Kidney epithelial cell (primary cell): ENCODE measurements at regions not wholly inside any gene's neighbourhood (a gene's known extent, or its start where the extent isn't known, plus 50 kb on each side); places are given as distances from the start of the nearest gene placed in this dataset.

ENCODE experiments used
- DNase-seq: peaks from one replicate; pipeline ENCODE4 v3.0.0-alpha.2; 2010; ENCODE audit warnings: low read depth
- H3K27me3 ChIP-seq: 2 replicates; pipeline ENCODE4 v1.6.0; 2011; ENCODE audit warnings: low read length; ENCODE audit not compliant: control insufficient read depth, insufficient read depth
- H3K36me3 ChIP-seq: 2 replicates; pipeline ENCODE4 v1.5.1; 2011; ENCODE audit warnings: low read length; ENCODE audit not compliant: control insufficient read depth, insufficient read depth
- H3K4me3 ChIP-seq: 2 replicates; pipeline ENCODE4 v1.5.1; 2011; ENCODE audit warnings: low read depth, mild to moderate bottlenecking, control low read depth, low read length
- TF ChIP-seq, protein P1 (sequence below): IDR thresholded peaks from 2 replicates; pipeline ENCODE4 v1.5.1; 2011; ENCODE audit warnings: mild to moderate bottlenecking, moderate library complexity, low read length, control low read depth, inconsistent platforms; ENCODE audit not compliant: insufficient read depth, poor library complexity, severe bottlenecking

DNA sequence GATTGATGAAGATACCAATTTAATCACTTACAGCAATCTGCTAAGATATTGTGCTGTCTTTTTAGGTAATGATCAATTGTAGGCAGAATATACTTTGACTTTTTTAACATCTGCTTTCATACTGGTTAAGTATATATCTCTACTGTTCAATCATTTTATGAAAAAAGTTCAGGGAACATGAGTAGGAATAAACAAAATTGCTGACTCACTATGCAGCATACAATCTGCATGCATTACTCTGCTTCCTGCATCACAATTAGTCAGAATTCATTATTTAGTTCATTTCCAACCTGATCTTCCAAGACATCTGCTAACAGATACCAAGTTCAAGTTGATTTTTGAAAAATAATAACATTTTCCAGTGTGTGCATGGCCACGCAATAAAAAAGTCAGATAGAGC, 1430.4 kb upstream of the LRRTM1 start:
- DNase-seq, result no peak
- TF ChIP-seq, protein P1, sequence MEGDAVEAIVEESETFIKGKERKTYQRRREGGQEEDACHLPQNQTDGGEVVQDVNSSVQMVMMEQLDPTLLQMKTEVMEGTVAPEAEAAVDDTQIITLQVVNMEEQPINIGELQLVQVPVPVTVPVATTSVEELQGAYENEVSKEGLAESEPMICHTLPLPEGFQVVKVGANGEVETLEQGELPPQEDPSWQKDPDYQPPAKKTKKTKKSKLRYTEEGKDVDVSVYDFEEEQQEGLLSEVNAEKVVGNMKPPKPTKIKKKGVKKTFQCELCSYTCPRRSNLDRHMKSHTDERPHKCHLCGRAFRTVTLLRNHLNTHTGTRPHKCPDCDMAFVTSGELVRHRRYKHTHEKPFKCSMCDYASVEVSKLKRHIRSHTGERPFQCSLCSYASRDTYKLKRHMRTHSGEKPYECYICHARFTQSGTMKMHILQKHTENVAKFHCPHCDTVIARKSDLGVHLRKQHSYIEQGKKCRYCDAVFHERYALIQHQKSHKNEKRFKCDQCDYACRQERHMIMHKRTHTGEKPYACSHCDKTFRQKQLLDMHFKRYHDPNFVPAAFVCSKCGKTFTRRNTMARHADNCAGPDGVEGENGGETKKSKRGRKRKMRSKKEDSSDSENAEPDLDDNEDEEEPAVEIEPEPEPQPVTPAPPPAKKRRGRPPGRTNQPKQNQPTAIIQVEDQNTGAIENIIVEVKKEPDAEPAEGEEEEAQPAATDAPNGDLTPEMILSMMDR, result no peak
- no peaks in the 10 kb centered on the region for H3K36me3 ChIP-seq
- no peak overlapping the region for H3K4me3 ChIP-seq
- H3K27me3 ChIP-seq, result no peaks in the 10 kb centered on the region

GRCh38 chr2:81714817-81715216, 1410.3 kb upstream of the LRRTM1 start:
- Histone ChIP-seq H3K36me3 (no peaks in the 10 kb centered on the region), H3K4me3 (no peak overlapping the region), H3K27me3 (no peaks in the 10 kb centered on the region)
- no peak for DNase-seq
- TF ChIP-seq, protein P1, result no peak

DNA sequence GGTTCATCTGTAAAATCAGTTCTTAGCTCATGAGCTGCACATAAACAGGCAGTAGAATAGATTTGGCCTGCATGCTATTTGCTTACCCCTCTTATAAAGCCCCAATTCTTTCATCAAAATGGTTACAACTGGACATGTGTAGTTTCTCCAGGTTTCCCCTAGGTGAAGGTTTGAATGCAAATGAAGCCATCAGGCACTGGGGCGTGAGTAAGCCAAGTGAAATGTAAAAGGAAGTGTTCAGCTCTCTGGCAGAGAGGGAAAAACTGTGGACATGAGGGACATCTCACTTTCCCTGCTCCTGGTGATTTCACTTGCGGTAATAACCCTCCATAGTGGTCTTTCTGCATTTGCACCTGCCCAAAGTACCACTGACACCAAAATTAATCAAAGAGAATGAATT, 1402.3 kb upstream of the LRRTM1 start:
- no peak for DNase-seq

GRCh38 chr2:81703831-81704230, 1399.3 kb upstream of the LRRTM1 start:
- TF ChIP-seq, protein P1, result no peak
- Histone ChIP-seq H3K36me3 (no peaks in the 10 kb centered on the region), H3K4me3 (no peak overlapping the region), H3K27me3 (no peaks in the 10 kb centered on the region)
- no peak for DNase-seq

More for the DNA sequence above, 1402.3 kb upstream of the LRRTM1 start:
- H3K36me3 ChIP-seq, result no peaks in the 10 kb centered on the region
- no peak overlapping the region for H3K4me3 ChIP-seq
- H3K27me3 ChIP-seq, result no peaks in the 10 kb centered on the region
- TF ChIP-seq, protein P1, result no peak

DNA sequence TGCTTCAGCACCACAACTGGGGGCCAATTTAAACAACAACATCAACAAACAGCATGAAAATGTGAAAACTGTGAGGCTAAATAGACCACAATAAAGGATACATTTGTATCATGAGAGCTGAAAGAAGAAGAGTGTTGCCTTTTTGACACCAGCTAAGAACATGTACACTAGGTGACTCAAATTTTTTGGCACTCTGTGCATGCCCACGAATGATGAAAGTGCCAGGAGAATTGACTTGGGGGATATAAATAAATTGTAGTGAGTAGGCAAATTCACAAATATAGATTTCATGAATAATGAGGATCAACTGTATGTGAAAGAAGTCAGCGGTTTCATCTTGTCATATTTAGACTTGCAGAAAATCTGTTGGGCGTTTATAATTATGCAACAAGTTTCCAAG, 1388.0 kb upstream of the LRRTM1 start:
- Histone ChIP-seq H3K4me3 (no peak overlapping the region), H3K36me3 (no peaks in the 10 kb centered on the region), H3K27me3 (no peaks in the 10 kb centered on the region)
- no peak for DNase-seq
- TF ChIP-seq, protein P1, result no peak

- Histone ChIP-seq H3K27me3 (no peaks in the 10 kb centered on the region), H3K36me3 (no peaks in the 10 kb centered on the region), H3K4me3 (no peak overlapping the region)
- TF ChIP-seq, protein P1, result no peak
- DNase-seq, result no peak
Measured at GRCh38 chr2:81675641-81676040, 1371.1 kb upstream of the LRRTM1 start.
